Activated CD8-positive, alpha-beta memory T cell treated with anti-CD3 and anti-CD28 coated beads, Interleukin-2, amount 50 U/mL, for 4 hours (primary cell): ENCODE measurements at regions not wholly inside any gene's neighbourhood (a gene's known extent, or its start where the extent isn't known, plus 50 kb on each side); places are given as distances from the start of the nearest gene placed in this dataset.

Experiments used
- DNase-seq: peaks from one replicate; pipeline ENCODE4 v3.0.0-alpha.2; 2020

DNA sequence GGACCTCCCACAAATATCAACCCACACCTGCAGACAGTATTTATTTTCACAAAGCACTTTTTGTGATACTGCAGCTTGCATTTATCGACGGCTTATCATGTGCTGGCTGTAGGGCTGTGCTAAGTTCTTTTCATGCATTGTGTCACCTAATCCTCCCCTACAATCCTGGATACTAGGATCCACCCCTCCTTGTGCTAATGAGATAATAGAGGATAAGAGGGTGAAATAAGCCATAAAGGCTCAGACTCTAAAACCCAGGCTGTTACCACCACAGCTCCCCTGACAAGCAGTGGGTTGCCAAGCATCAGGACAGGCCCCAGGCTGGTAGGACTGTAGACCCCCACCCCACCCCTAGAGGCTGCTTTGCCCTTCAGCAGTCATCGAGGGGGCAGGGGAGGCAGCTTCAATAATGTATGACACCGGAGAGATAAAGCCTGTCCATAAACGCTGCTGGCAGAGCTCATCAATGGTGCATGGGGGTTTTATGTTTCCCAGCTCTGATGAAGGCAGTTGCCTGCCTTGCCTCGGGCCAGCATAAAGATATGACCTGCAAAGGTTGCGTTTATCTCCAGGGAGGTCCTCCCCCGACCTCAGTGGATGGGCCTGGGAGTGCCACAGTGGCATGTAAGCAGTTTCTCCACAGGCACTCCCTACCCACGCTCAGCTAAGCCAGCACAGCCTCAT is 73.9 kb upstream of the C16orf82 start:
- DNase-seq = no peak

DNA sequence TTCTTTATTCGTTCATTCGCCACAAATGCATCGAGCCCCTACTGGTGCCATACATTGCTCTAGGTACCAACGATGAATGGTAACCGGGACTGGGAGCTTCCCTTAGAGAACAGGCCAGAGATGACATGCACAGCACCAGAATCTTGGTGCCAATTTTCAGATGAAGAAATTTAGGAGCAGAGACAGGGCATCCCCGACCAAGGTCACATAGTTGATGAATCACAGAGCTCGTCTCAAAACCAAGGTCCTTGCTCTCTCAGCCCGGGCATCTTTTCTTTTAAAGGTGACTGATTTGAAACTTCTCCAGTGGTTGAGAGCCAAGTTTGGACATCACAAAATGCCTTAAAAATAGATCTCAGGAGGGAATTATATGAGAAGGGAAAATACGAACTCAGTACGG is 73.2 kb upstream of the C16orf82 start:
- no peak for DNase-seq

DNA sequence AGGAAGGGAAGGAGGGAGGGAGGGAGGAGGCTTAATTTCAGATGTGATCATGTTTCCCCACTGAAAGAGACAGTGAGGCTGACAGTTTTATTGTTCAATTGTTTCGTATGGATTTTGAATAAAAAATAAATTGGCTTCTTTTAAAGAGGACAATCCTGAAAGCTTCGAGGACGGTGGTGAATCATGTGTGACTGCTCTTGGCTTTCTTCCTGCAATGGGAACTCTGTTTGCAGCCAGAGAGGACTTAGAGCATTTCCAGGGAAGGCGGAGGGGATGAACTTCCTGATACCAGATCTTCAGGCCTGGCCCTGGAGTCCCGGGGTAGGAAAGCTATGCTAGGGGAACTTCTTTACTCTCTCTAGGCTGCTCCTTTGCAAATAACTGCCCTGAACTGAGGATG is 72.8 kb upstream of the C16orf82 start:
- DNase-seq = no peak

DNA sequence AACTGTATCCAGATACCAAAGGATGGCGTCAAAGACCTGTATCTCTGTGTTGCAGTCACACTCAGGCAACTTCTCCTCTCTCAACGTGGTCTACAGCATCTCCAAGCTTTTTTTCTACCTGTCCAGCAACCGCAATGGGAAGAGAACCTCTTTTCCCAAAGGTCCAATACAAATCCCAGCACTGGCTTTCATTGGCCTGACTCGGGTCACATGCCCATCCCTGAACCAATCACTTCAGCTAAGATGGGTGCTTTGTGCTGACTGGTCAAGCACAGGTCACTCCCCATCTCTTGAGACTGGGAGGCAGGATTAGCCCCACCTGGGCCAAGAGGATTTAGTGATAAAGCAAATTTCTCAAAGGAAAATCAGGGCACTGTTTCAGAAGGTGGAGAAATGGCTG is 71.2 kb upstream of the C16orf82 start:
- DNase-seq = no peak

DNA sequence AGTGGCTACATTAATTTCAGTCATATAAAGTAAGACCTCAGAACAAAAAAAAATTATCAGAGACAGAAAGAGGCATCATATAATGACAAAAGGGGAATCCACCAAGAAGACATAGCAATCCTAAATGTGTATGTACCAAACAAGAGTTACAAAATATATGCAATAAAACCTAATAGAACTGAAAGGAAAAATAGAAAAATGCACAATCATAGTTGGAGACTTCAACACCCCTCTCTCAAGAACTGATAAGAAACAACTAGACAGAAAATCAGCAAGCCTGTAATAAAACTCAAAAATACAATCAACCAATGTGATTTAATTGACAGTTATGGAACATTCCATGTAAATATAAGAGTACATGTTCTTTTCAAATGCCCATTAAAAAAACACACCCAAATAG is 61.3 kb upstream of the C16orf82 start:
- DNase-seq = no peak
